ENCODE measurements at regions not wholly inside any gene's neighbourhood (a gene's known extent, or its start where the extent isn't known, plus 50 kb on each side); places are given as distances from the start of the nearest gene placed in this dataset.

GRCh38 chr16:26601335-26601734 is 465.4 kb upstream of the C16orf82 start:
- CTCF ChIA-PET (ENCODE audit: unreplicated experiment) = no interaction called here
- H3K79me2 ChIP-seq (ENCODE audit: insufficient read depth, low read depth, low read length) = no peaks in the 10 kb centered on the region
- H4K20me1 ChIP-seq (ENCODE audit: insufficient read depth, low read length) = no peaks in the 10 kb centered on the region
- POLR2A ChIA-PET = no interaction called here
- H3K9me3 ChIP-seq (ENCODE audit: low read length) = no peaks in the 10 kb centered on the region
- no peak overlapping the region for H3K4me3 ChIP-seq (ENCODE audit: low read depth, low read length, poor library complexity, severe bottlenecking)
- no peak for DNase-seq (ENCODE audit: low spot score)
- BruUV-seq (replicated peaks) = no TSS peak
- no peak for TF ChIP-seq EZH2phosphoT487 (IDR thresholded peaks at IDR 0.05; ENCODE audit: borderline replicate concordance, low read depth, low read length)
- TF ChIP-seq, protein P1, sequence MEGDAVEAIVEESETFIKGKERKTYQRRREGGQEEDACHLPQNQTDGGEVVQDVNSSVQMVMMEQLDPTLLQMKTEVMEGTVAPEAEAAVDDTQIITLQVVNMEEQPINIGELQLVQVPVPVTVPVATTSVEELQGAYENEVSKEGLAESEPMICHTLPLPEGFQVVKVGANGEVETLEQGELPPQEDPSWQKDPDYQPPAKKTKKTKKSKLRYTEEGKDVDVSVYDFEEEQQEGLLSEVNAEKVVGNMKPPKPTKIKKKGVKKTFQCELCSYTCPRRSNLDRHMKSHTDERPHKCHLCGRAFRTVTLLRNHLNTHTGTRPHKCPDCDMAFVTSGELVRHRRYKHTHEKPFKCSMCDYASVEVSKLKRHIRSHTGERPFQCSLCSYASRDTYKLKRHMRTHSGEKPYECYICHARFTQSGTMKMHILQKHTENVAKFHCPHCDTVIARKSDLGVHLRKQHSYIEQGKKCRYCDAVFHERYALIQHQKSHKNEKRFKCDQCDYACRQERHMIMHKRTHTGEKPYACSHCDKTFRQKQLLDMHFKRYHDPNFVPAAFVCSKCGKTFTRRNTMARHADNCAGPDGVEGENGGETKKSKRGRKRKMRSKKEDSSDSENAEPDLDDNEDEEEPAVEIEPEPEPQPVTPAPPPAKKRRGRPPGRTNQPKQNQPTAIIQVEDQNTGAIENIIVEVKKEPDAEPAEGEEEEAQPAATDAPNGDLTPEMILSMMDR (conservative IDR thresholded peaks at IDR 0.05; ENCODE audit: low read length) = no peak
- H3K27ac ChIP-seq (ENCODE audit: low read depth, low read length, poor library complexity, severe bottlenecking) = no peak overlapping the region
- no peak overlapping the region for H3K4me2 ChIP-seq (ENCODE audit: low read length)
- intact Hi-C loops (cut with micrococcal nuclease; ENCODE audit: unreplicated experiment) = no loop called here
- peak overlapping the region; percentile 5; the same call in 1 of the 2 replicates for H2AFZ ChIP-seq (ENCODE audit: low read length)
- H3K36me3 ChIP-seq (ENCODE audit: insufficient read depth, low read length) = no peaks in the 10 kb centered on the region
- H3K9me2 ChIP-seq (ENCODE audit: insufficient read depth, low read length) = no peaks in the 10 kb centered on the region
- H3K4me1 ChIP-seq (ENCODE audit: insufficient read depth, low read length, poor library complexity, severe bottlenecking) = peaks cover 11% of the 10 kb centered on the region

DNA sequence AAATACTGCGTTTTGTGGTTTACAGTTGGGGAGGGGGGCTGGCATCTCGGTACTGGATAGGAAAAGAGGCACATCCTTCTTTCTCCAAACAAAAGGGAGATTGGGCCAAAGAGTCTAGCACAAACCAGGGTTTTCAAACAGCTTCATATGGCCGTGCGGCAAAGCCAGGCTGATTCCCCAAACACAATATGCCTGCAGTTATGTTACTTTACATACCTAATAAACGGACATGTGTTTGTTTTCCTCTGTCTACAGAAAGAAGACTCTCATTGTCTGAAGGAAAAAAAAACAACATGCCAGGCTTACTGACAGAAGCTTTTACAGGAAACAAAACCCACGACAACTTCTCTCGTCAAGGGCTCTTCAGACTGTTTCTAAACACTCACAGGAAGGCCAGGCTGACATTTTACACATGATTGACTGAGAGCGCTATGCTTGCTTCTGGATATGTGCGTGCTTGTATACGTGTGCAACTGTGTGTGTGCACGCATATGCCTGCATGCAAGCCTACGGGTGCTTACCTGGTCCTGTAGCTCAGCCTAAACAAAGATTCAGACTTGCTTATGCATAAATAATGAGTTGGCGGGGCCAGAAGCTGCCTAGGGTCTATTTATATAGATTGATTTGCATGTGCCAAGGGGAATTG is 461.0 kb upstream of the C16orf82 start:
- no TSS peak for BruUV-seq (replicated peaks)
- POLR2A ChIA-PET = interaction anchor here (0.5 to 1.3 kb wide), 2 partner anchors 9 to 40 kb away, joined by 3 read pairs; no protein-coding TSS in a partner anchor

More for the DNA sequence above, 461.0 kb upstream of the C16orf82 start:
- CTCF ChIA-PET (ENCODE audit: unreplicated experiment) = interaction anchor here (1.7 kb wide), 1 partner anchor 36 kb away, joined by 4 read pairs; no protein-coding TSS in a partner anchor
- Histone ChIP-seq H3K9me3 (ENCODE audit: low read length) (no peaks in the 10 kb centered on the region), H2AFZ (ENCODE audit: low read length) (peak overlapping the region; percentile 71), H3K79me2 (ENCODE audit: insufficient read depth, low read depth, low read length) (no peaks in the 10 kb centered on the region), H3K4me3 (ENCODE audit: low read depth, low read length, poor library complexity, severe bottlenecking) (peak overlapping the region; percentile 16), H4K20me1 (ENCODE audit: insufficient read depth, low read length) (no peaks in the 10 kb centered on the region), H3K4me2 (ENCODE audit: low read length) (peak overlapping the region; percentile 49), H3K9me2 (ENCODE audit: insufficient read depth, low read length) (no peaks in the 10 kb centered on the region), H3K4me1 (ENCODE audit: insufficient read depth, low read length, poor library complexity, severe bottlenecking) (peaks cover 17% of the 10 kb centered on the region), H3K36me3 (ENCODE audit: insufficient read depth, low read length) (no peaks in the 10 kb centered on the region), H3K27ac (ENCODE audit: low read depth, low read length, poor library complexity, severe bottlenecking) (no peak overlapping the region)
- DNase-seq (ENCODE audit: low spot score) = peak; percentile 64
- no peak for TF ChIP-seq EZH2phosphoT487 (IDR thresholded peaks at IDR 0.05; ENCODE audit: borderline replicate concordance, low read depth, low read length)
- TF ChIP-seq, protein P1 (conservative IDR thresholded peaks at IDR 0.05; ENCODE audit: low read length) = no peak
- intact Hi-C loops (cut with micrococcal nuclease; ENCODE audit: unreplicated experiment) = no loop called here
